ENCODE measurements at regions not wholly inside any gene's neighbourhood (a gene's known extent, or its start where the extent isn't known, plus 50 kb on each side); places are given as distances from the start of the nearest gene placed in this dataset.

GRCh38 chr6:120260636-120261035 lies 911.1 kb upstream of the MAN1A1 start:
- Histone ChIP-seq H3K4me1 (no peaks in the 10 kb centered on the region), H3K9me3 (no peaks in the 10 kb centered on the region), H3K4me3 (no peak overlapping the region), H3K36me3 (no peaks in the 10 kb centered on the region), H3K27ac (no peak overlapping the region), H3K27me3 (no peaks in the 10 kb centered on the region)
- no peak for TF ChIP-seq POLR2A (IDR thresholded peaks at IDR 0.05)
- no peak for TF ChIP-seq CTCF (IDR thresholded peaks at IDR 0.05)
- intact Hi-C loops (cut with DNase I): no loop called here
- ATAC-seq (no peak), DNase-seq (no peak)
- 51 to 65% (median 56%) methylated on average over 2 of the region's 2 CpGs for WGBS, 4 donors

GRCh38 chr6:120254651-120255050 lies 905.1 kb upstream of the MAN1A1 start:
- no peaks in the 10 kb centered on the region for H3K36me3 ChIP-seq
- 88 to 94% (median 92%) methylated on average over 4 of the region's 4 CpGs for WGBS, 4 donors
- ATAC-seq: no peak
- intact Hi-C loops (cut with DNase I): no loop called here
- H3K27me3 ChIP-seq: no peaks in the 10 kb centered on the region
- no peak overlapping the region for H3K27ac ChIP-seq
- TF ChIP-seq CTCF (IDR thresholded peaks at IDR 0.05) (no peak), POLR2A (IDR thresholded peaks at IDR 0.05) (no peak)
- no peak overlapping the region for H3K4me3 ChIP-seq
- no peaks in the 10 kb centered on the region for H3K4me1 ChIP-seq
- no peak for DNase-seq
- peaks cover 0 to 8% (median 0%) of the 10 kb centered on the region in 12 donors for H3K9me3 ChIP-seq

- 50 to 59% (median 59%) methylated on average over 3 of the region's 3 CpGs for WGBS, 4 donors
- no peaks in the 10 kb centered on the region for H3K4me1 ChIP-seq
- no peaks in the 10 kb centered on the region for H3K36me3 ChIP-seq
- no peaks in the 10 kb centered on the region for H3K27me3 ChIP-seq
- no peak for ATAC-seq
- DNase-seq: no peak
- no peak overlapping the region for H3K27ac ChIP-seq
- TF ChIP-seq POLR2A (IDR thresholded peaks at IDR 0.05) (no peak), CTCF (IDR thresholded peaks at IDR 0.05) (no peak)
- peaks cover 0 to 16% (median 0%) of the 10 kb centered on the region in 12 donors for H3K9me3 ChIP-seq
- intact Hi-C loops (cut with DNase I): no loop called here
- no peak overlapping the region for H3K4me3 ChIP-seq
These were observed 898.9 kb upstream of the MAN1A1 start for GRCh38 chr6:120248451-120248850.

GRCh38 chr6:120237221-120237620 lies 887.7 kb upstream of the MAN1A1 start:
- Histone ChIP-seq H3K36me3 (no peaks in the 10 kb centered on the region), H3K27ac (no peak overlapping the region), H3K4me1 (no peaks in the 10 kb centered on the region), H3K27me3 (no peaks in the 10 kb centered on the region), H3K9me3 (peaks cover 0 to 42% (median 15%) of the 10 kb centered on the region in 12 donors), H3K4me3 (no peak overlapping the region)
- WGBS, 4 donors: 65 to 82% (median 73%) methylated on average over 1 of the region's 1 CpG
- ATAC-seq (no peak), DNase-seq (no peak)
- intact Hi-C loops (cut with DNase I): no loop called here
- TF ChIP-seq POLR2A (IDR thresholded peaks at IDR 0.05) (no peak), CTCF (IDR thresholded peaks at IDR 0.05) (no peak)

Measured in heart left ventricle (tissue), 16 donors.